HG03280 (cell line): ENCODE measurements at regions not wholly inside any gene's neighbourhood (a gene's known extent, or its start where the extent isn't known, plus 50 kb on each side); places are given as distances from the start of the nearest gene placed in this dataset.

Source experiments
- ATAC-seq: cut with Tn5 transposase; IDR thresholded peaks from one replicate; pipeline ENCODE4 v1.9.1; 2021; ENCODE audit warnings: mild to moderate bottlenecking, moderate library complexity; ENCODE audit not compliant: unreplicated experiment

DNA sequence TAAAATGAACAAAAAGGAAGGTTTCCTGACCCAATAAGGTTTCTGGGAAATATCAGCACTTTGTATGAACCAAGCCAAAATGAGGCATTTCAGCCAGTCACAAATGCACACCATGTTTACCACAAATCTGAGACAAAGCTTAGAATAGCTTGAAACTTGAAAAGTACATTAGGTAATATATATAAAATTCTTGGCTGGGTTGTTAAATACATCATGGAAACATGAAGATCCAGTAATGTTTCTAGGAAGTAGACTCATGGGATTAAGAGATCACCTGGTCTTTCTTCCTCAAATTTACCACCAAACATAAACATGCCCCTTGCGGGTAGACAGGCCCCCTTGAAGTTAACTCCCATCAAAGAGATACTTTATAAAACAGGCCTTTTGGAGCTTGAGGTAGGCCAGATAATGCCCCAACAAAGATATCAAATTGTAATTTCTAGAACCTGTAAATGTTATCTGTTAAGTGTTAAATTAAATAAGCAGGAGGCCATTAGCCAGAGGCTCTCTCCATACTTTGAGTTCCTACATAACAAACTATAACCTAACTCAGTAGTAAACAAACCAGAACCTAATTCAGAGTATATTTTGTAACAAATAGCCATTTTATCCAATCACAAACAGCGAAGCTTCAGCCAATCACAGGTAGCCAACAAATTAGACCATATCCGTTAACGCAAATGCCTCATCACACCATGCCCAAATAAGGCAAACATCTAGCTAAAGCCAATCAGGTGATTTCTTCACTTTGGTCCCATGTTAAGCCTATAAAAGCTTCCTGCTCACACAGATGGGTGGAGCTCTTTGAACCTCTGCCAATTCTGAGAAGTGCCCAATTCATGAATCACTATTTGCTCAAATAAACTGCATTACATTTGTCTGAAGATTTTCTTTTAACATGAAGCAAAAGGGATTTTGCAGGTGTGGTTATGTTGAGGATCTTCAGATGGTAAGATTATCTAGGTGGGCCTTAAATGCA, 127.9 kb upstream of the TARS1 start:
- no peak for ATAC-seq

DNA sequence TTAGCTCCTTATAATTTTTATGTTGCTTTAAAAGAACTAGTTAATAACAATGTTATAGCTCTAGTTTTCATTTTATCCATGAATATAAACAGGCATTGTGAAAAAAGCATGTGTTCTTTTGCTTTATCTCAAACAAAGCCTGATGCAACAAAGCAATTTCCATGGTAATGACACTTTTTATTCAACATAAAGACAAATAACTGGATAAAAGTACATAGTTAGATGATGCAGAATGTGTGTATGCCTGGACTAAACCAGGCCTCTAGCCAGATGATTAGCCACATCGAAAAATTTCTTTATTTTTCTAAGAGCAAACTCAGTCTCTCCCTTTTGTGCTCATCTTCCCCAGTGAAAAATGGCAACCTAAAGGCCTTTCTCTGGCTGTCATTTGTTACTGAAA, 125.6 kb upstream of the TARS1 start:
- no peak for ATAC-seq

DNA sequence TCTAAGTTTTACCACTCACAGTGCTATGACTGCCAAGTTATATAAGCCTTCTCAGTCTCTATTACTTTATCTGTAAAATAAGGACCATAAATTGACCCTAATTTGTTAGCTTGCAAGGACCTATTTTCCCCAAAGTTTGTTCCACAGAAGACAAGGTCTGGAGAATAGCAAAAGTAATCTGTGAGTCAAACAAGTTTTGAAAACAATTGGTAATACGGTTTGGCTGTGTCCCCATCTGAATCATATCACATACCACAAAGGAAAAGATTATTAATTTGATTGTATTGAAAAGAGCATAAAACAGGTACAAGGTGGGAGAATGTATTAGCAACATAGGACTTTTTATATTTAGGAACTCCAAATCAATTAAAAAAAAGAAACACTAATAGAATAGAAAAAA, 124.0 kb upstream of the TARS1 start:
- no peak for ATAC-seq

DNA sequence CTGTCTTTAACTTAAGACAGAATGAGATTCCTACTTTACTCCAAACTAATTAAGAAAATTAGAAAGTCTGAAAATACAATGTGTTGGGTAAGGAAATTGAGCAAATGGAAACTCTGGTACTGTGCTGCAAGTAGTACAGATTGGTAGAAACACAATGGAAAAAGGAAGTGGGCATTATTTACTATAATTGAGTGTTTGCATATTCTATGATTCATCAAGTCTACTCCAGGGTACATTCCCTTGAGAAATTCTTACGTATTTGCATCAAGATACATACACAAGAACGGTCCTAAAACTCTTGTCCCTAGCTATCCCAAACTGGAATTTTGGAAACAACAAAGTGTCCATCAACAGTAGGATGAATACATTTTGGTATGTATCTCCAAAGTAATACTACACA, 123.5 kb upstream of the TARS1 start:
- ATAC-seq, result no peak

DNA sequence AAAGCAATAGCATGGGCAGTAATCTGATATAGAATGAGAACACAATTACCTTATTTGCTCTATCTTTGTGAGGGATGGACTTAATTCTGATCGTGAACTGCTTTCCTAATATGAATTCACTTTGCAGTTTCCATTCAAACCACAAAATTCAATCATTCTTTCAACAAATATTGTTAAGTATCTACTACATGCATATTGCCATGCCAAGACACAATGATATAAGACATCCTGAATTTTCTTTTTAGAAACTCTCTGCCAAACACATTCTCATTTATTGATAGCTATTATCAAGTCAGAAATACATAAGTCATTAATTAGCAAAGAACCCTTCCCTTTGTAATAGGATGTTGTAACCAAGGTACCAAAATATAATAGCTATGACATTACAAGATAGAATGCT, 121.6 kb upstream of the TARS1 start:
- ATAC-seq, result no peak

DNA sequence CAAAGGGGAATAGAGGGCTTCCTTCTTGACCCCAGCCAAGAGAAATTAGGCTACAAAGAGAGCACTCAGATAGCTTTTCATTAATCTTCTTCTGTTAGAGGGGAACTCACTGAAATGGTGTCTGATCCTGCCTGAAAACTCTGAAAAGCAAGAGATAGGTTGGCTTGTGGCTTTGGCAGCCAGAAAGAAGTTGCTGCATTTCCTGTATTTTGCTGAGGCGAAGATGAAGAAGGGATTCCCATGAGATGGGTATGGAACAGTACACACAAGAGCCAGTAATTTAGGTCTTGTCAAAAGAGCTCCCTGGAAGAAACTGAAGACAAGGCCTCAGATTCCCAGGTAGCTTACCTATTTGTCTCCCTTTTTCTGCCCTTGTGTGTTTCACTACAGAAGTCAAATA, 120.9 kb upstream of the TARS1 start:
- no peak for ATAC-seq

DNA sequence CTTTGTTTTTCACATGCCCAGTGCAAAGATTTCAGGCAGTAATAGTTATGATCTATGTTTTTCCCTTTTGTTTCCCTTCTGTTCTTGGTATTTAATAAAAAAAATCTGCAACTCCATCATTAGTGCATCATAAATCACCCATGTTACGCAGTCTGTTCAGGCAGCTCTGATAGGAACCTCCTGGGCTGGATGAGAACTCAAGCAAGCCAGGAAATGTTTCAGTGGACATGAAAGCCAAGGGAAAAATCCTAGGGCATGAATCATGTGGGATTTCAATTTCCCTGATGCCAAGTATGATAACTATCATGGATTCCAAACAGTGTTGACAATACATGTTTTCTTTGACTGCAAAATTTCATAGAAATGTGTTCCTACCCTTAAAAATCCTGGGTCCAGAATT, 119.7 kb upstream of the TARS1 start:
- ATAC-seq, result no peak

DNA sequence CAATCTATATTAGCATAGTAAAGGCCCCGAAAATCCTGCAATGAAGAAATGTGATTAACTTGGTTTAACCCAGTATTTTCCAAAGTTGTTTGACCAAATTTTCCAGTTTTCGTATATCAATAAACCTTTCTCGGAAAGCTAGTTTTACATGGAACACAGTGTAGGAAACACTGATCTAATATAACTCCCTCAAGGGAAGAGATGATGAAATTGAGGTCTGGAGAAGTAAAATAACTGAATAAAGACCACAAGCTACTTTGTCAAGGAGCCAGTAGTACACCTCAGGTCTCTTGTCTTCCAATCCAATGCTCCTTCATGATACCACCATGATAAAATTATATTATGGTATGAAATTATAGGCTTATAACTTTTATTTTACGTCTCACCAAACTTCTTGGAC, 118.1 kb upstream of the TARS1 start:
- ATAC-seq, result no peak

DNA sequence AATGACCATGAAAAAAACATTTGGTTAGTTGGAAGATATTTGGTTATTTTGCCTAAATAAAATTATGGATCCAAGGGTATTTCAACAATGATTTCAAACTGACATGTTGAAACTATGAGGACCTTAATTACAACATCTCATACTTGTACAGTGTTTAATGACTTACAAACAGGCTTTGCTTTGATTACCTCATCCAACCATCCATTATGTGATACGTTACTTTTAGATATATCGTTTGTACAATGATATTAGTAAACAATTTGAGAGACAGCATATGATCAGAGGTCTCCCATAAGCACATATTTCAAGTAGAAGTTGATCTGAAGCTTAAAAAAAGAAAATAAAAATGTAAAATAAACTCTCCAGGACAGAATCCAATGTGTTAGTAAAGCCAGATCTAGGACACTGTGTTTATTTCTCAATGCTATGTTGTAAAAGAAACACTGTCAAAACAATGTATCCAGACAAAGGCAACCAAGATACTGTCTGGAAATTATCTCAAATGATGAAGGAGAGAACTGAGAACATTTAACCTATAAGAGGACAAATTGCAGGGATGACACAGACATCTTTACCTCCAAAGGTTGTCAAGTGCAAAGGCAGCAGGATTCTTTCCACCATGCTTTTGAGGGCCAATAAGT, 116.0 kb upstream of the TARS1 start:
- ATAC-seq, result no peak

DNA sequence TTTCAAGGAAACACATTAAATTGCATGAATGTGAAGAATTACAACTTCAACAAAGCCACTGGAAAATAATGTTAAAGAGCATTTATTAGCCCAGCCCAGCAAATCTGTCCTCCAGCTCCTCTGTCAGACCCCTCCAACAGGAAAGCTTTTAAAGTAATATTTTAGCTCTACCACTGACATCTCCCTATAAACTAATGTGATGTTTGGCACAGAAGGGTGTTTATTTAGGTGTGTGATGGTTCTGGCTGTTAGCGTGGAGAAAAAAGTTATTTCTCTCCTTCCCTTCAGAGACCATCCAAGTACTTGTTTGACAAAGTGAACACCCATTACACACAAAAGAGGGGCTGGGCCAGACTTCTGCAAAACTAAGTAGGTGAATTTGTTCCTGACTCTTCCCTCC, 111.9 kb upstream of the TARS1 start:
- ATAC-seq, result no peak

DNA sequence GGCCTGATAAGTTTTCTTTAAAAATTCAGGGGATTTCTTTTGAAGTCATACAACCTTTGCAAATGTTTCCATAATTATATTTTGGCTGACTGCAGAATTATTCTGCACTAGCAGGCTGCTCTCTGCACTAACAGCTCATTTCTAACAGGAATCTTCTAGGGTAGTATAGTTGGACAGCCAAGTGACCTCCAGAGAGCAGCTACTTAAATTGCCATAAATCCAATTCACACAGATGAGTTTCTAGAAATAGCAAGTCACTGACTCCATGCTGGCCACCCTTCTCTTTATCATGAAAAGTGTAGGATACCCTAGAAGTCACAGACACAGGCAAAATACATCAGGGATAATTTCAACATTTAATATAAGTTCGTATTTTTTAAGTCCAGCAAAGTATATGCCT, 110.9 kb upstream of the TARS1 start:
- no peak for ATAC-seq

DNA sequence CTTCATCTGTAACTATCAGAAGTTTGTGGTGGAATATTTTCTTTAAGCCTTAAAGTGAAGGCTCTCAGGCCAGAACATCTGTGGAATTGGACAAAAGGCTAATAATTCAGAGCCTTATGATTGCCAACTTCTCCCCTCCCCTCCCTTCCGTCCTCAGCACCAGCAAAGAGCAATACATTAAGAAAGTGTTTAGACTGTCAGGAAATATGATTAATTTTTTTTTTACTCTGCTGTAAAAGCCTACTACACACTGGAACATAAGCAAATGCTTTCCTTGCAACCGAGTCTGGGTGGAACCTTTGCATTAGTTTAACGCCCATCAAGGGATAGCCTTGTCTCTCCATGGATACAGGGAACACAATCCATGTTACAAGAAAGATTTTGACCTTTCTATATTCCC, 110.3 kb upstream of the TARS1 start:
- no peak for ATAC-seq

DNA sequence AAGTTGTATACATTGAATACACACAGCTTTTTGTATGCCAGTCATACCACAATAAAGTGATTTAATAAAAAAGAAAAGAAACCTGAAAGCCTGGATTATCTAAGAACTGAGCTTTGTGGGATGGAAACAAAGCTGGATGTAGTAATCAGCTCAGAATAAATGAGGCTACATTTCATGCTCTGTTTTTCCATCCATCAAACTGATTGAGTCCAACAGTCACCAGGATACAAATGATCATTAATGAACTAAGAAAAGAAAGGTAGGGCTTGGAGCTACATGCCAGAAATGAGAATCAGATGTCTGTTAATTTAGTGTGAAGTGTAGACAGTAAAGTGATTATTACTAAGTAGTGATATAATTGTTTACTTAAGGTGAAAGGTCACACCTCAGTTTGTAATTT, 109.8 kb upstream of the TARS1 start:
- no peak for ATAC-seq

DNA sequence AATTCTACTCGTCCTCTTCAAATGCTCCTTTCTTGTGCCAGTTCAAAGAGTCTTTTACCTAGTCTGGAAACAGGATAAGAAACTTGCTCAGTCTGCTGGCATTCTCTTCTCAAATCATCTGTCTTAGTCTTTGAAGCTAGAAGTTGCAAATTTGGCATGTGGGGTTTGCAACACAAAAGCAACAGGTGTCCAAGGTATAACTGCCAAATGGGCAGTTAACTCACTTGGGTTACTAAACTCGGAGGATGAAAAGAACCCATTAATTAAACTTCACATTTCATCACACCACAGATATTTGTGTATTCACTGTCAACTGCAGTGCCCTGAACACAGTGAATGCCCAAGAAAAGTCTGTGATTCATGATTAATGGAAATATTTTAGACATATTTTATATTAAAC, 108.0 kb upstream of the TARS1 start:
- ATAC-seq, result no peak

DNA sequence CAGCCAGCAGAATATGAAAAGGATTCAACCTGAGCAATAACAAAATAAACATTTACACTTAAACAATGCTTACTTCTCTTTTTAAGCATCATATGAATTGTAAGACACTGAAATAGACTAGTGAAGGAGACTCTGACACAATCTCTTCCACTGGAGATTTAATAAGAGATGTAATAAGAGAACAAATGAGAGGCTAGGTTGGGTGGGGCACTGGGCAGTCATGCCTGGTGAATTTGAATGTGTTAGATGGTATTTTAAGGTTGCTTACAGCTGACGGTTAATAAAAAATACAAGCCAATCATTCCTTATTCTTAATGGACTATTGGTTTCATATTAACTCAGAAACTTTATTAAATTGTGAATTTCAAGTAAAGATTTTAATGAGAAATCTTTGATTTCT, 105.9 kb upstream of the TARS1 start:
- no peak for ATAC-seq

DNA sequence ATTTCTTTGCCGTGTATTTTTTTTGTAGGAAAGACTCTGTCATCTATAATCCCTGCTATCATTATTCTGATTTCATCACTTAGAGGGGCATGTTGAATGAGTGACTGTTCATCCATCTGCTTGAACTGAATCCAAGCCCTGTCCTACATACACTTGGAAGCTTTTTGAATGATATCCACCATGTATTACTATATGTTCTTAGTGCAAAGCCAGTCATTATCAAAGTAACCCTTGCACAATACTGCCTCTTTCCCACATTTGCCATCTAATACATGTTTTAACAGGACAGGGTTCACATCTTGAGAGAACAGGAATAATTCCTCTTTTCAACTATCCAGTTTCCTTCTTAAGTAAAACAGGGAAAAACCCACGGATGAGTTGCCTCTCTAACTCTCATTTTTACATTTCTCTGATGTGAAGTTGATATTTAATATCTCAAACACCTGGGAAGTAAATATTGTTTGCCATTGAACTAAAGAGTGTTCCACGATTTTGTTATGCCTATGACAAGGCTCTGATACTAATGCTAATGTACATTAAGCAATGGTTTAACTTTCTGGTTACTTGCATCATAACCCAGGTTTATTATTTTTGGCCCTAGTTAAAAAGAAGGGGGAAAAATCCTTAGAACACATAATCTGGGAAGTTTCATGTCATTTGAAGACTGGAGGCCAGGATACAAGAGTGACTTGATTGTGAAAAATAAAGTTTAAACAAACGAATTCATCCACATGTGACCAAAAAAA, 103.7 kb upstream of the TARS1 start:
- ATAC-seq, result no peak

DNA sequence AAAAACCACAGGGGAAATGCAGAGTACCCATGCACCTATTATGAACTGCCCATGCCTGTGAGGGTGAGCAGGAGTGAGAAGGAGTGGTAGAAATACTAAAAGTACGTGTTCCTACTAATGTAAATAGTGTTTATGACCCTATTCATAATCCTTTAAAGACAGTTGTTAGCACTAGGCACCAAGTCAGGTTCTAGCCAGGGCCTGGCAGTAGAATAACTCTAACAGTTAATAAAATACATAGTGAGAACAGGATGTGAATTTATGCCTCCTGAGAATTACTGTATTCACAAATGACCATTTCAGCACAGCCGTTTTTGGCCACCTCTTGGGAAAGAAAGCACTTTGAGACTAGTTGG, 103.2 kb upstream of the TARS1 start:
- no peak for ATAC-seq

DNA sequence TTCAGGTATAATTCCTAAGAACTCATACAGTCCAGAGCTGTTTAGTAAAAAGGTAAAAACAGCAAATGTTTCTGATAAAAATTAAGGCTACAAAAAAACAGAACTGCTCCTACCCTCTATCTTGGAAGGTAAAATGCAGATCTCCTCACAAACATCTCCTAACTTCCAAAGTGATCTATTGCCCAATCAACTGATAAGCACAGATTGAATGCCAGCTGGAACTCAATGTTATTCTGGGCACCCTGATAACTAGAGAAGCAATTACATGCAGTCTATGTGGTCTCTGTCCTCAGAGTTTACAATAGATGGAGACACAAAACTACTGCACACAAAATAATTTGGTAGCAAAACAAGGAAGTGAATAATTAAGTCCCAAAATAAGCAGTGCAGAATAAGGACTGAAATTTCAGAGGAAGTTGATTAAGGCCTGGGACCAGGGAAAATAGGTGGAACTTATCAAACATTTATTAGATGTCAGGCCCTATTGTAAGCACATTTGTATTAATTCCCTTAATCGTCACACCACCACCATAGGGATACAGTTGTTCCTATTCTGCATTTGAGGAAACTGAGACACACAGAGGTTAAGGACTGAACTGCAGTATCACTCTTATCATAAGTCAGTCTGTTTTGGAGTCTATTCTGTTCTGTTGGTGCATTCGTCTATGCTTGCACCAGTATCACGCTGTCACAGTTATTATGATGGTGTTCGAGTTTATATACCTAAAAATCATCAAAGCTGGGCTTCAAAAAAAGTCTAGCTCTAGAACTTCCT, 102.2 kb upstream of the TARS1 start:
- no peak for ATAC-seq

DNA sequence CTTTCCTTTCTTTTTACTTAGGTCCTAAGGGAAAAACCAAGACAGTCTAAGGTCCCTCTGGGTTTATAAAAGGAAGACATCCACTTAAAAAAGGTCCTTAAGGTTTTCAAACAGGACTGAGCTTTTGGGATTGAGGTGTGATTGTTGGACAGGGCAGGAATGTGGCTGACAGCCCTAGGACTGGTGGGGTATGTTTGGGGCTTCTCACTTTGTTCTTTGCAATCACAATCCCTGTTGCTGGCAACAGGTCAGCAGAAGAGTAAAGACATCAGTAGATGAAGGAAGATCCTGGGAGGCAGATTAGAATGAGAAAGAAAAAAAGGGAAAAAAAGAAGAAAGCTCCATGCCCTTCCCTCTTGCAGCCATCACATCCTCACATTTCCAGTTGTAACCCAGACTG, 101.4 kb upstream of the TARS1 start:
- no peak for ATAC-seq

DNA sequence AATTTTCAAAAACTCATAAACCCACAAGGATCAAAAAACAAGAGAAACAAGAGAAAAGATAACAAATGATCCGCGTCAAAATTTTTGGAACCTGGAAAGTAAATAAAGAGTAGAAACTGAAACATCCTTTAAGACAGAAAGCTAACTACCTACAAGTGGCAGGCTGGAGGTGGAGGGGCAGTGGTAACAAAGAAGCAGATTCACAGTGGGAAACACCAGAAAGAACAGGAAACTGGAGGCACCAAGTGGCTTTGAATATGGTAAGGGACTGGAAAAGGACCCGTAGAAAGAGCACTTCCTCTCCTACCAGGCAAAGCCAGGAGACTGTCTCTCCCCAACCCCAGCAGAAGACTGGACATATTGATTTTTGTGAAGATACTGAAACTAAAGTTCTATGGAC, 100.6 kb upstream of the TARS1 start:
- ATAC-seq, result no peak

DNA sequence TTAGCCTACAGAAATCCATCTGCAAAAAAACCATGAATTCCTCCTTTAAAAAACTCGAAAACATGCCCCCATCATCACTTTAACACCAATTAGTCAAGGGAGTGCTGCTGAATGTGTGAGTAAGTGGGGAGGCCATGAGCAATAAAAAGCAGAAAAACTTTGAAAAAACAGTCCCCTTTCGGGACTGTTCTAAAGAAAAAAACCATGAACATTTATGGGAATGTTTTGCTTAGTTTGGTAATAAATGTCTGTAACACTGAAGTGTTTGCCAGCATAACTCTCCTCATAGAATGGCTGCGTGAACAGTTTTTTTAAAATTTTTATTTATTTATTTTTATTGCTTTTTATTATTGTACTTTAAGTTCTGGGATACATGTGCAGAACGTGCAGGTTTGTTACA, 99.4 kb upstream of the TARS1 start:
- no peak for ATAC-seq
